IMR-90 (cell line): ENCODE measurements at regions not wholly inside any gene's neighbourhood (a gene's known extent, or its start where the extent isn't known, plus 50 kb on each side); places are given as distances from the start of the nearest gene placed in this dataset.

ENCODE experiments used
- ATAC-seq: fragments of 200-7000 bp; cut with Tn5 transposase; 2 replicates; pipeline ENCODE4 v1.9.1; 2020; ENCODE audit warnings: low read depth, mild to moderate bottlenecking, moderate library complexity
- BruUV-seq: library from RNA; stranded (reverse); fragments of 400-500 nt; replicated peaks from 2 replicates; lab custom pipeline; 2021; lab: Mats Ljungman, UMichigan
- CTCF ChIA-PET: fragments of 300-600 bp; formaldehyde crosslinking; extraction: SDS; loops from one replicate; lab custom pipeline; 2021; ENCODE audit warnings: antibody characterized with exemption; lab: Yijun Ruan, JAX
- POLR2A ChIA-PET: fragments of 300-600 bp; sonication (Branson Sonifier 250); formaldehyde crosslinking; loops from one replicate; lab custom pipeline; 2022; ENCODE audit warnings: antibody characterized with exemption; ENCODE audit not compliant: unreplicated experiment; lab: Charles Lee
- DNase-seq: peaks from one replicate; pipeline ENCODE4 v3.0.0; 2013
- H2AFZ ChIP-seq: replicated peaks from 2 replicates; pipeline ENCODE3; 2013; ENCODE audit warnings: low read length, mild to moderate bottlenecking; ENCODE audit not compliant: poor library complexity
- H2AK5ac ChIP-seq: 2 replicates; pipeline ENCODE4 v1.6.1; 2013; ENCODE audit warnings: low read depth, low read length, inconsistent platforms
- H2AK9ac ChIP-seq: replicated peaks from 2 replicates; pipeline ENCODE3; 2013; ENCODE audit warnings: mild to moderate bottlenecking, low read depth, low read length, moderate library complexity; ENCODE audit not compliant: poor library complexity
- H2BK120ac ChIP-seq: 2 replicates; pipeline ENCODE4 v1.6.1; 2013; ENCODE audit warnings: low read depth, low read length, inconsistent platforms
- H2BK15ac ChIP-seq: 3 replicates; pipeline ENCODE4 v1.6.1; 2013; ENCODE audit warnings: low read depth, low read length, inconsistent platforms
- H2BK20ac ChIP-seq: 2 replicates; pipeline ENCODE4 v1.6.1; 2013; ENCODE audit warnings: low read depth, mild to moderate bottlenecking, inconsistent platforms, low read length, moderate library complexity
- H2BK5ac ChIP-seq: 2 replicates; pipeline ENCODE4 v1.6.1; 2013; ENCODE audit warnings: mild to moderate bottlenecking, low read depth, low read length, inconsistent platforms; ENCODE audit not compliant: poor library complexity, severe bottlenecking
- H3K14ac ChIP-seq: replicated peaks from 2 replicates; pipeline ENCODE4 v1.6.1; 2013; ENCODE audit warnings: low read depth, low read length, inconsistent platforms
- H3K18ac ChIP-seq: 2 replicates; pipeline ENCODE4 v1.6.1; 2013; ENCODE audit warnings: low read depth, low read length, control low read depth
- H3K23ac ChIP-seq: 2 replicates; pipeline ENCODE4 v1.6.1; 2013; ENCODE audit warnings: low read depth, low read length, inconsistent platforms
- H3K27ac ChIP-seq: 2 replicates; pipeline ENCODE4 v1.5.1; 2013; ENCODE audit warnings: mild to moderate bottlenecking, control low read depth, low read length; ENCODE audit not compliant: insufficient read depth
- H3K27me3 ChIP-seq: 2 replicates; pipeline ENCODE4 v1.6.1; 2013; ENCODE audit warnings: low read length; ENCODE audit not compliant: control insufficient read depth, insufficient read depth
- H3K36me3 ChIP-seq: 2 replicates; pipeline ENCODE4 v1.6.1; 2013; ENCODE audit warnings: low read length, mixed read lengths; ENCODE audit not compliant: control insufficient read depth, insufficient read depth
- H3K4ac ChIP-seq: 2 replicates; pipeline ENCODE4 v1.6.1; 2013; ENCODE audit warnings: low read depth, low read length, inconsistent platforms
- H3K4me1 ChIP-seq: 2 replicates; pipeline ENCODE4 v1.6.1; 2013; ENCODE audit warnings: low read length, mixed read lengths; ENCODE audit not compliant: control insufficient read depth, insufficient read depth
- H3K4me2 ChIP-seq: 2 replicates; pipeline ENCODE4 v1.6.1; 2013; ENCODE audit warnings: low read depth, mild to moderate bottlenecking, control low read depth, low read length, moderate library complexity
- H3K4me3 ChIP-seq: 2 replicates; pipeline ENCODE4 v1.5.1; 2013; ENCODE audit warnings: low read depth, mild to moderate bottlenecking, control low read depth, low read length, moderate library complexity; ENCODE audit not compliant: insufficient read depth
- H3K56ac ChIP-seq: 2 replicates; pipeline ENCODE4 v1.6.1; 2013; ENCODE audit warnings: low read length, inconsistent platforms; ENCODE audit not compliant: insufficient read depth; ENCODE audit errors: extremely low read depth
- H3K79me1 ChIP-seq, 2 experiments: 2 replicates each; pipeline ENCODE4 v1.6.1; 2013; ENCODE audit warnings: low read length in 2 of 2, inconsistent platforms in 1 of 2, low read depth in 1 of 2
- H3K9ac ChIP-seq: 2 replicates; pipeline ENCODE4 v1.6.1; 2013; ENCODE audit warnings: low read depth, low read length, control low read depth
- H3K9me1 ChIP-seq: 2 replicates; pipeline ENCODE4 v1.6.1; 2013; ENCODE audit warnings: low read length, inconsistent platforms; ENCODE audit not compliant: insufficient read depth
- H3K9me3 ChIP-seq: 2 replicates; pipeline ENCODE4 v1.6.1; 2013; ENCODE audit warnings: low read length; ENCODE audit not compliant: control insufficient read depth, insufficient read depth
- H4K20me1 ChIP-seq: 2 replicates; pipeline ENCODE4 v1.6.1; 2013; ENCODE audit warnings: low read length, inconsistent platforms; ENCODE audit not compliant: insufficient read depth
- H4K5ac ChIP-seq: 2 replicates; pipeline ENCODE4 v1.6.1; 2013; ENCODE audit warnings: mild to moderate bottlenecking, low read depth, low read length, control low read depth
- H4K8ac ChIP-seq, 2 experiments: 2 replicates each; pipeline ENCODE4 v1.6.1; 2013; ENCODE audit warnings: low read depth in 2 of 2, low read length in 2 of 2, control low read depth in 1 of 2, inconsistent platforms in 1 of 2
- H4K91ac ChIP-seq: 2 replicates; pipeline ENCODE4 v1.6.1; 2013; ENCODE audit warnings: low read depth, low read length, inconsistent platforms; ENCODE audit not compliant: insufficient read depth
- BHLHE40 ChIP-seq: fragments of 150-350 bp; IDR thresholded peaks from 2 replicates; pipeline ENCODE4 v1.6.1; 2016; ENCODE audit warnings: mild to moderate bottlenecking, low read depth, low read length
- MAFK ChIP-seq: IDR thresholded peaks from 2 replicates; pipeline ENCODE4 v1.6.1; 2012; ENCODE audit warnings: low read depth, low read length, improper control_type of control experiment
- MXI1 ChIP-seq: IDR thresholded peaks from 2 replicates; pipeline ENCODE4 v1.6.1; 2012; ENCODE audit warnings: low read depth, mild to moderate bottlenecking, low read length, moderate library complexity, borderline replicate concordance
- RAD21 ChIP-seq: IDR thresholded peaks from 2 replicates; pipeline ENCODE4 v1.6.1; 2012; ENCODE audit warnings: low read length, improper control_type of control experiment
- WGBS, 2 experiments: methylation state at CpG; one replicate each; pipeline versions ENCODE4 v1.1.5 to v1.1.7; 2013; ENCODE audit warnings: missing lambda C conversion rate in 2 of 2; ENCODE audit not compliant: insufficient read length in 1 of 2; ENCODE audit errors: extremely low coverage in 2 of 2; 5-methylcytosine and 5-hydroxymethylcytosine counted together
- dilution Hi-C: fragments of 300-500 bp; cut with HindIII; formaldehyde crosslinking; loops from one replicate; pipeline ENCODE4 v1.14.3; 2018; ENCODE audit warnings: low sequenced_read_pairs; ENCODE audit not compliant: unreplicated experiment
- in situ Hi-C: fragments of 300-500 bp; cut with MboI; formaldehyde crosslinking; loops from 3 replicates; pipeline ENCODE4 v1.14.3; 2019; ENCODE audit warnings: low sequenced_read_pairs, inconsistent platforms, mixed read lengths
- intact Hi-C: fragments of 100-400 bp; cut with micrococcal nuclease; formaldehyde crosslinking; loops from 2 replicates; pipeline ENCODE4 v1.10.0; 2022
- TF ChIP-seq, protein P1 (sequence below): fragments of 150-350 bp; IDR thresholded peaks from 2 replicates; pipeline ENCODE4 v1.6.1; 2016; ENCODE audit warnings: low read depth, mild to moderate bottlenecking, low read length, moderate library complexity, borderline replicate concordance
- TF ChIP-seq, protein P2 (sequence below): conservative IDR thresholded peaks from 2 replicates; pipeline ENCODE4 v1.5.1; 2012; ENCODE audit warnings: mild to moderate bottlenecking, low read depth, low read length, improper control_type of control experiment

DNA sequence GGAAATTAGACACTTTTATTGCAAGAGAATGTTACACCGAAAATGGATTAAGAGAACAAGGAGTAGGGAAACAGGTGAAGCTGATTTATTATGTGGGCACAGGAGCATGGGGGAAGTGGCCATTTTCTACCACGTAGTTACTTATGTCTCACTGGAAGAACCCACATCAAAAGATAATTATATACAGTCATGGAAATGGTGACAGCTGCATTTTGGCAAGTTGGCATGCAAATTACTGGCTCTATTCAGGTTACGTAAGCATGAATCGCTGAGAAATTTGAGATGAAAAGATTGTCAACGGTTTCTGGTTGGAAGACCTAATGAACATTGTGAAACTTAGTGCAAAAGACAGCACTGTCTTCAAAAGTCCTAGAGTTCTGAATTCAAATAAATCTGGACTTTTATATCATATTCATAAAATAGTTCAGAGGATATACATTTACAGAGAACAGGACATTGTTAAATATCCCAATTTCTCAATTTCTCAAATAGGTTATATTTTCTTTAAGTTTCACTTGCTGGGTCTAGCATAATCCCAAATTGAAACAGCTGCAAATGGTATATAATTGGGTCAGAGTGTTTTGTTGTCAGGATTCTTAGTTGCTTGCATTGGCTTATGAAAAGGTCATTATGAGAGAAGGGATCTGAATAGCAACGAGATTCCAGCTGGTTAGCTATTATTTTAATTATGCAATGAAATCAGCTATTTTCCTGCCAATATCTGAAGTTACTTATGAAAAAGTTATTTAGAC is 567.8 kb downstream of the ZPLD1 start:
- H3K4me1 ChIP-seq, result no peaks in the 10 kb centered on the region
- H3K4me3 ChIP-seq, result no peak overlapping the region
- H2BK5ac ChIP-seq, result no peak overlapping the region
- H3K18ac ChIP-seq, result no peak overlapping the region
- no peak overlapping the region for H4K91ac ChIP-seq
- H3K23ac ChIP-seq, result no peak overlapping the region
- H3K4ac ChIP-seq, result no peak overlapping the region
- TF ChIP-seq MAFK (no peak), RAD21 (no peak), BHLHE40 (no peak), MXI1 (no peak)
- TF ChIP-seq, protein P1, sequence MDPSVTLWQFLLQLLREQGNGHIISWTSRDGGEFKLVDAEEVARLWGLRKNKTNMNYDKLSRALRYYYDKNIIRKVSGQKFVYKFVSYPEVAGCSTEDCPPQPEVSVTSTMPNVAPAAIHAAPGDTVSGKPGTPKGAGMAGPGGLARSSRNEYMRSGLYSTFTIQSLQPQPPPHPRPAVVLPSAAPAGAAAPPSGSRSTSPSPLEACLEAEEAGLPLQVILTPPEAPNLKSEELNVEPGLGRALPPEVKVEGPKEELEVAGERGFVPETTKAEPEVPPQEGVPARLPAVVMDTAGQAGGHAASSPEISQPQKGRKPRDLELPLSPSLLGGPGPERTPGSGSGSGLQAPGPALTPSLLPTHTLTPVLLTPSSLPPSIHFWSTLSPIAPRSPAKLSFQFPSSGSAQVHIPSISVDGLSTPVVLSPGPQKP, result no peak
- TF ChIP-seq, protein P2, sequence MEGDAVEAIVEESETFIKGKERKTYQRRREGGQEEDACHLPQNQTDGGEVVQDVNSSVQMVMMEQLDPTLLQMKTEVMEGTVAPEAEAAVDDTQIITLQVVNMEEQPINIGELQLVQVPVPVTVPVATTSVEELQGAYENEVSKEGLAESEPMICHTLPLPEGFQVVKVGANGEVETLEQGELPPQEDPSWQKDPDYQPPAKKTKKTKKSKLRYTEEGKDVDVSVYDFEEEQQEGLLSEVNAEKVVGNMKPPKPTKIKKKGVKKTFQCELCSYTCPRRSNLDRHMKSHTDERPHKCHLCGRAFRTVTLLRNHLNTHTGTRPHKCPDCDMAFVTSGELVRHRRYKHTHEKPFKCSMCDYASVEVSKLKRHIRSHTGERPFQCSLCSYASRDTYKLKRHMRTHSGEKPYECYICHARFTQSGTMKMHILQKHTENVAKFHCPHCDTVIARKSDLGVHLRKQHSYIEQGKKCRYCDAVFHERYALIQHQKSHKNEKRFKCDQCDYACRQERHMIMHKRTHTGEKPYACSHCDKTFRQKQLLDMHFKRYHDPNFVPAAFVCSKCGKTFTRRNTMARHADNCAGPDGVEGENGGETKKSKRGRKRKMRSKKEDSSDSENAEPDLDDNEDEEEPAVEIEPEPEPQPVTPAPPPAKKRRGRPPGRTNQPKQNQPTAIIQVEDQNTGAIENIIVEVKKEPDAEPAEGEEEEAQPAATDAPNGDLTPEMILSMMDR, result no peak
- ChIA-PET POLR2A (no interaction called here), CTCF (no interaction called here)
- no peaks in the 10 kb centered on the region for H3K27me3 ChIP-seq
- no peak overlapping the region for H2AFZ ChIP-seq
- H2AK9ac ChIP-seq, result no peak overlapping the region
- H2BK15ac ChIP-seq, result no peak overlapping the region
- H3K9me1 ChIP-seq, result no peaks in the 10 kb centered on the region
- no peak overlapping the region for H3K4me2 ChIP-seq
- WGBS, 2 experiments, result no CpG with 5 or more reads among the region's 6 CpGs
- H2AK5ac ChIP-seq, result no peak overlapping the region
- no TSS peak for BruUV-seq
- H2BK20ac ChIP-seq, result no peak overlapping the region
- no peak overlapping the region for H3K14ac ChIP-seq
- in situ Hi-C loops, result no loop called here
- no peak overlapping the region for H3K56ac ChIP-seq
- H3K9me3 ChIP-seq, result no peaks in the 10 kb centered on the region
- H3K36me3 ChIP-seq, result no peaks in the 10 kb centered on the region
- dilution Hi-C loops, result no loop called here
- H3K9ac ChIP-seq, result no peak overlapping the region
- no peak overlapping the region for H4K8ac ChIP-seq
- no peaks in the 10 kb centered on the region for H3K79me1 ChIP-seq
- H4K20me1 ChIP-seq, result no peaks in the 10 kb centered on the region
- no peak overlapping the region for H2BK120ac ChIP-seq
- ATAC-seq, result no peak
- no peak overlapping the region for H4K5ac ChIP-seq
- DNase-seq, result no peak
- H3K27ac ChIP-seq, result no peak overlapping the region
- intact Hi-C loops, result no loop called here
